Liver (tissue), 8 donors: ENCODE measurements at regions not wholly inside any gene's neighbourhood (a gene's known extent, or its start where the extent isn't known, plus 50 kb on each side); places are given as distances from the start of the nearest gene placed in this dataset.
"Not testable (repeated sequence)": the region's sequence is repeated elsewhere in the genome, so short reads cannot be mapped to it uniquely, and the experiment has no call there.

Experiments used
- DNase-seq: peaks from one replicate; pipeline ENCODE4 v3.0.0-alpha.2; 2017; ENCODE audit warnings: low spot score
- H3K27ac ChIP-seq, 2 donors: one replicate each; pipeline ENCODE4 v1.7.0; 2013; ENCODE audit warnings: inconsistent platforms in 2 of 2, low read length in 2 of 2, control low read depth in 1 of 2, low read depth in 1 of 2, mild to moderate bottlenecking in 1 of 2
- H3K27me3 ChIP-seq, 4 donors: one replicate each; pipeline versions ENCODE4 v1.6.1 to v1.7.0; 2013; ENCODE audit warnings: low read length in 3 of 4, inconsistent platforms in 1 of 4, mild to moderate bottlenecking in 1 of 4, moderate library complexity in 1 of 4; ENCODE audit not compliant: control insufficient read depth in 4 of 4, insufficient read depth in 4 of 4
- H3K36me3 ChIP-seq, 4 donors: one replicate each; pipeline versions ENCODE4 v1.6.1 to v1.7.0; 2013; ENCODE audit warnings: low read length in 3 of 4, mild to moderate bottlenecking in 3 of 4, low read depth in 1 of 4, moderate library complexity in 1 of 4; ENCODE audit not compliant: control insufficient read depth in 4 of 4, insufficient read depth in 3 of 4
- H3K4me1 ChIP-seq, 4 donors: one replicate each; pipeline versions ENCODE4 v1.6.1 to v1.7.0; 2013; ENCODE audit warnings: low read length in 3 of 4, mild to moderate bottlenecking in 3 of 4, moderate library complexity in 1 of 4; ENCODE audit not compliant: control insufficient read depth in 4 of 4, insufficient read depth in 4 of 4
- H3K4me3 ChIP-seq, 3 donors: one replicate each; pipeline versions ENCODE4 v1.6.1 to v1.7.0; 2013; ENCODE audit warnings: low read length in 3 of 3, control low read depth in 1 of 3, low read depth in 1 of 3, mild to moderate bottlenecking in 1 of 3
- H3K9ac ChIP-seq, 2 donors: one replicate each; pipeline ENCODE4 v1.7.0; 2013; ENCODE audit warnings: low read length in 2 of 2, mild to moderate bottlenecking in 2 of 2, moderate library complexity in 2 of 2, control low read depth in 1 of 2, low read depth in 1 of 2
- H3K9me3 ChIP-seq, 4 donors: one replicate each; pipeline versions ENCODE4 v1.6.1 to v1.7.0; 2013; ENCODE audit warnings: low read length in 3 of 4; ENCODE audit not compliant: control insufficient read depth in 4 of 4
- EGR1 ChIP-seq, 2 donors: IDR thresholded peaks; 2 replicates each; pipeline ENCODE4 v1.6.1; 2016 to 2018; ENCODE audit warnings: antibody characterized with exemption in 2 of 2, low read depth in 2 of 2
- FOXA1 ChIP-seq: IDR thresholded peaks from 2 replicates; pipeline ENCODE4 v1.6.1; 2016; ENCODE audit warnings: antibody characterized with exemption
- FOXA2 ChIP-seq: IDR thresholded peaks from 2 replicates; pipeline ENCODE4 v1.6.1; 2016; ENCODE audit warnings: antibody characterized with exemption
- GABPA ChIP-seq, 2 donors: IDR thresholded peaks in 1 of 2; conservative IDR thresholded peaks in 1 of 2; 2 replicates each; pipeline ENCODE4 v1.6.1; 2016; ENCODE audit warnings: antibody characterized with exemption in 2 of 2, mild to moderate bottlenecking in 1 of 2, moderate library complexity in 1 of 2
- HNF4A ChIP-seq, 2 donors: conservative IDR thresholded peaks; 2 replicates each; pipeline ENCODE4 v1.6.1; 2016; ENCODE audit warnings: antibody characterized with exemption in 2 of 2, mild to moderate bottlenecking in 2 of 2
- HNF4G ChIP-seq: IDR thresholded peaks from 2 replicates; pipeline ENCODE4 v1.6.1; 2016; ENCODE audit warnings: antibody characterized with exemption
- JUND ChIP-seq, 2 donors: IDR thresholded peaks; 2 replicates each; pipeline ENCODE4 v1.6.1; 2016; ENCODE audit warnings: antibody characterized with exemption in 2 of 2
- NR2F2 ChIP-seq: IDR thresholded peaks from 2 replicates; pipeline ENCODE4 v1.6.1; 2016; ENCODE audit warnings: antibody characterized with exemption
- RXRA ChIP-seq, 2 donors: IDR thresholded peaks; 2 replicates each; pipeline ENCODE4 v1.6.1; 2017 to 2018; ENCODE audit warnings: antibody characterized with exemption in 2 of 2, mild to moderate bottlenecking in 1 of 2
- SP1 ChIP-seq: IDR thresholded peaks from 2 replicates; pipeline ENCODE4 v1.6.1; 2018; ENCODE audit warnings: antibody characterized with exemption, mild to moderate bottlenecking
- YY1 ChIP-seq: IDR thresholded peaks from 2 replicates; pipeline ENCODE4 v1.6.1; 2016; ENCODE audit warnings: antibody characterized with exemption, mild to moderate bottlenecking
- WGBS: extraction: QIAGEN DNeasy Blood & Tissue Kit; methylation state at CpG from one replicate; pipeline ENCODE4 v1.1.7; 2013; 5-methylcytosine and 5-hydroxymethylcytosine counted together
- TF ChIP-seq, protein P1 (sequence below): IDR thresholded peaks from 2 replicates; pipeline ENCODE4 v1.6.1; 2016; ENCODE audit warnings: antibody characterized with exemption, mild to moderate bottlenecking
- TF ChIP-seq, protein P2 (sequence below): IDR thresholded peaks from 2 replicates; pipeline ENCODE4 v1.6.1; 2016; ENCODE audit warnings: antibody characterized with exemption
- TF ChIP-seq, protein P3 (sequence below): fragments of 150-350 bp; IDR thresholded peaks from 2 replicates; pipeline ENCODE4 v1.5.1; 2017; ENCODE audit warnings: improper control_type of control experiment, low read depth, low read length; ENCODE audit not compliant: missing input control
- TF ChIP-seq, protein P4 (sequence below): IDR thresholded peaks from 2 replicates; pipeline ENCODE4 v1.6.1; 2016; ENCODE audit warnings: antibody characterized with exemption
- donor health status: healthy.
- donor health status: healthy.
- donor health status: healthy.
- donor health status: healthy.
- donor health status: healthy.

DNA sequence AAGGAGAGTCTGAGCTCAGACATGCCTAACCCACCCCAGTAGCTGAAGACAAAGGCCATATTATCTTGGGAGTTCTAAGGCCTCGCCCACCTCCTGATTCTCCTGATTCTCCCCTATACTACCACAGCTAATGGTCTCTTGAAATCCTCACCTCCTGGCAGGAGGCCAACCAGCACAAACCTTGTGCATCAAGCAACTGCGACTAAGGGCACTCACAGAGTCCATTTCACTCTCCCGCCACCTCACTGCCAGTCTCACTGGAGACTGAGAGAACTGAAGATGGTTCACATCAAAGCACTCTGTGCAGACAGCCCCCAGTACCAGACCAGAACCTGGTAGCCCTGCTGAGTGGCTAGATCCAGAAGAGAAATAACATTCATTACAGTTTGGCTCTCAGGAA lies 102.1 kb upstream of the KLF8 start:
- Histone ChIP-seq H3K27ac (no peak overlapping the region), H3K27me3 (no peaks in the 10 kb centered on the region)
- no peak for DNase-seq

DNA sequence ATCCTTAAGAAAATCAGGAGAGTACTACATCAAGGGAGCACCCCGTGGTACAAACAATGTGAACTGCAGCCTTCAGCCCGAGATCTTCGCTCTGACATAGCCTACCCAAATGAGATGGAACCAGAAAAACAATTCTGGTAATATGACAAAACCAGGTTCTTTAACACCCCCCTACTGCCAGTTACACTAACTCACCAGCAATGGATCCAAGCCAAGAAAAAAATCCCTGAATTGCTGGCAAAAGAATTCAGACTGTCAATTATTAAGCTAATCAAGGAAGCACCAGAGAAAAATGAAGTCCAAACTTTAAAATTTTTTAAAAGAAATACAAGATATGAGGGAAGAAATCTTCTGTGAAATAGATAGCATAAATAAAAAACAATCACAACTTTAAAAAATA lies 101.7 kb upstream of the KLF8 start:
- WGBS: 89% methylated on average over 3 of the region's 3 CpGs
- Histone ChIP-seq H3K4me3 (no peak overlapping the region), H3K36me3 (no peaks in the 10 kb centered on the region), H3K4me1 (peaks cover 0 to 4% (median 0%) of the 10 kb centered on the region in 4 donors), H3K27me3 (no peaks in the 10 kb centered on the region), H3K27ac (no peak overlapping the region), H3K9me3 (no peaks in the 10 kb centered on the region), H3K9ac (no peak overlapping the region)
- TF ChIP-seq, protein P1, sequence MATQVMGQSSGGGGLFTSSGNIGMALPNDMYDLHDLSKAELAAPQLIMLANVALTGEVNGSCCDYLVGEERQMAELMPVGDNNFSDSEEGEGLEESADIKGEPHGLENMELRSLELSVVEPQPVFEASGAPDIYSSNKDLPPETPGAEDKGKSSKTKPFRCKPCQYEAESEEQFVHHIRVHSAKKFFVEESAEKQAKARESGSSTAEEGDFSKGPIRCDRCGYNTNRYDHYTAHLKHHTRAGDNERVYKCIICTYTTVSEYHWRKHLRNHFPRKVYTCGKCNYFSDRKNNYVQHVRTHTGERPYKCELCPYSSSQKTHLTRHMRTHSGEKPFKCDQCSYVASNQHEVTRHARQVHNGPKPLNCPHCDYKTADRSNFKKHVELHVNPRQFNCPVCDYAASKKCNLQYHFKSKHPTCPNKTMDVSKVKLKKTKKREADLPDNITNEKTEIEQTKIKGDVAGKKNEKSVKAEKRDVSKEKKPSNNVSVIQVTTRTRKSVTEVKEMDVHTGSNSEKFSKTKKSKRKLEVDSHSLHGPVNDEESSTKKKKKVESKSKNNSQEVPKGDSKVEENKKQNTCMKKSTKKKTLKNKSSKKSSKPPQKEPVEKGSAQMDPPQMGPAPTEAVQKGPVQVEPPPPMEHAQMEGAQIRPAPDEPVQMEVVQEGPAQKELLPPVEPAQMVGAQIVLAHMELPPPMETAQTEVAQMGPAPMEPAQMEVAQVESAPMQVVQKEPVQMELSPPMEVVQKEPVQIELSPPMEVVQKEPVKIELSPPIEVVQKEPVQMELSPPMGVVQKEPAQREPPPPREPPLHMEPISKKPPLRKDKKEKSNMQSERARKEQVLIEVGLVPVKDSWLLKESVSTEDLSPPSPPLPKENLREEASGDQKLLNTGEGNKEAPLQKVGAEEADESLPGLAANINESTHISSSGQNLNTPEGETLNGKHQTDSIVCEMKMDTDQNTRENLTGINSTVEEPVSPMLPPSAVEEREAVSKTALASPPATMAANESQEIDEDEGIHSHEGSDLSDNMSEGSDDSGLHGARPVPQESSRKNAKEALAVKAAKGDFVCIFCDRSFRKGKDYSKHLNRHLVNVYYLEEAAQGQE: no peak
- TF ChIP-seq NR2F2: no peak
- TF ChIP-seq EGR1 (IDR thresholded peaks at IDR 0.05; ENCODE audit: low read depth in 2 of 2): no peak
- no peak for TF ChIP-seq RXRA (IDR thresholded peaks at IDR 0.05)
- TF ChIP-seq, protein P2, sequence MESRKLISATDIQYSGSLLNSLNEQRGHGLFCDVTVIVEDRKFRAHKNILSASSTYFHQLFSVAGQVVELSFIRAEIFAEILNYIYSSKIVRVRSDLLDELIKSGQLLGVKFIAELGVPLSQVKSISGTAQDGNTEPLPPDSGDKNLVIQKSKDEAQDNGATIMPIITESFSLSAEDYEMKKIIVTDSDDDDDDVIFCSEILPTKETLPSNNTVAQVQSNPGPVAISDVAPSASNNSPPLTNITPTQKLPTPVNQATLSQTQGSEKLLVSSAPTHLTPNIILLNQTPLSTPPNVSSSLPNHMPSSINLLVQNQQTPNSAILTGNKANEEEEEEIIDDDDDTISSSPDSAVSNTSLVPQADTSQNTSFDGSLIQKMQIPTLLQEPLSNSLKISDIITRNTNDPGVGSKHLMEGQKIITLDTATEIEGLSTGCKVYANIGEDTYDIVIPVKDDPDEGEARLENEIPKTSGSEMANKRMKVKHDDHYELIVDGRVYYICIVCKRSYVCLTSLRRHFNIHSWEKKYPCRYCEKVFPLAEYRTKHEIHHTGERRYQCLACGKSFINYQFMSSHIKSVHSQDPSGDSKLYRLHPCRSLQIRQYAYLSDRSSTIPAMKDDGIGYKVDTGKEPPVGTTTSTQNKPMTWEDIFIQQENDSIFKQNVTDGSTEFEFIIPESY: no peak
- no peak for TF ChIP-seq FOXA1
- TF ChIP-seq SP1: no peak
- TF ChIP-seq, protein P3, sequence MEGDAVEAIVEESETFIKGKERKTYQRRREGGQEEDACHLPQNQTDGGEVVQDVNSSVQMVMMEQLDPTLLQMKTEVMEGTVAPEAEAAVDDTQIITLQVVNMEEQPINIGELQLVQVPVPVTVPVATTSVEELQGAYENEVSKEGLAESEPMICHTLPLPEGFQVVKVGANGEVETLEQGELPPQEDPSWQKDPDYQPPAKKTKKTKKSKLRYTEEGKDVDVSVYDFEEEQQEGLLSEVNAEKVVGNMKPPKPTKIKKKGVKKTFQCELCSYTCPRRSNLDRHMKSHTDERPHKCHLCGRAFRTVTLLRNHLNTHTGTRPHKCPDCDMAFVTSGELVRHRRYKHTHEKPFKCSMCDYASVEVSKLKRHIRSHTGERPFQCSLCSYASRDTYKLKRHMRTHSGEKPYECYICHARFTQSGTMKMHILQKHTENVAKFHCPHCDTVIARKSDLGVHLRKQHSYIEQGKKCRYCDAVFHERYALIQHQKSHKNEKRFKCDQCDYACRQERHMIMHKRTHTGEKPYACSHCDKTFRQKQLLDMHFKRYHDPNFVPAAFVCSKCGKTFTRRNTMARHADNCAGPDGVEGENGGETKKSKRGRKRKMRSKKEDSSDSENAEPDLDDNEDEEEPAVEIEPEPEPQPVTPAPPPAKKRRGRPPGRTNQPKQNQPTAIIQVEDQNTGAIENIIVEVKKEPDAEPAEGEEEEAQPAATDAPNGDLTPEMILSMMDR: no peak
- TF ChIP-seq GABPA (IDR thresholded peaks at IDR 0.05 in 1 of 2, conservative IDR thresholded peaks at IDR 0.05 in 1 of 2): no peak
- no peak for TF ChIP-seq FOXA2
- no peak for TF ChIP-seq HNF4G
- no peak for TF ChIP-seq HNF4A (conservative IDR thresholded peaks at IDR 0.05)
- TF ChIP-seq JUND (IDR thresholded peaks at IDR 0.05): no peak
- DNase-seq: no peak

More for the DNA sequence above, 102.1 kb upstream of the KLF8 start:
- Histone ChIP-seq H3K9me3 (no peaks in the 10 kb centered on the region), H3K4me1 (peaks cover 0 to 4% (median 0%) of the 10 kb centered on the region in 4 donors), H3K36me3 (no peaks in the 10 kb centered on the region), H3K9ac (no peak overlapping the region), H3K4me3 (no peak overlapping the region)
- TF ChIP-seq, protein P4, sequence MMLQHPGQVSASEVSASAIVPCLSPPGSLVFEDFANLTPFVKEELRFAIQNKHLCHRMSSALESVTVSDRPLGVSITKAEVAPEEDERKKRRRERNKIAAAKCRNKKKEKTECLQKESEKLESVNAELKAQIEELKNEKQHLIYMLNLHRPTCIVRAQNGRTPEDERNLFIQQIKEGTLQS: no peak
- TF ChIP-seq EGR1 (IDR thresholded peaks at IDR 0.05; ENCODE audit: low read depth in 2 of 2) (no peak), YY1 (no peak), SP1 (no peak), GABPA (IDR thresholded peaks at IDR 0.05 in 1 of 2, conservative IDR thresholded peaks at IDR 0.05 in 1 of 2) (no peak)
- TF ChIP-seq, protein P3: no peak
- 90% methylated on average over 3 of the region's 3 CpGs for WGBS

DNA sequence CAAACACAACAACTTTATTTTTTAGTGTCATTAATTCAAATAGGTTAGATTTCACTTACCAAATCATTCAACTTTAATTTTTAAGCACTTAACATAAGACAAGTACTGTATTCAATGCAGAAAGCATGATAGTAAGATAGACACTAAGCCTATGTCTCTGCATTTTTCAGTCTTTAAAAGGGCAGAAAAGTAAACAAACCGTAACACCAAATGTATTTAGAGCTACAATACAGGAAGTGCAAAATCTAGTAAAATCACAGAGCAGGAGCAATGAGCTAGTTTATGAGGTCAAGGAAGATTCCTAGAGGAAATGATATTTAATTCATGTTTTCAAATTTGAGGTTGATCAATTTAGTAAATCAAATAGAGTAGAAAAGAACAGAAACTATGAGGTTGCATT lies 68.0 kb upstream of the KLF8 start:
- no CpG with 5 or more reads among the region's 1 CpG for WGBS
- not testable (repeated sequence) for H3K36me3 ChIP-seq, H3K9me3 ChIP-seq, H3K27me3 ChIP-seq, H3K4me3 ChIP-seq, H3K4me1 ChIP-seq, DNase-seq, H3K9ac ChIP-seq, H3K27ac ChIP-seq
